Caco-2 (cell line): ENCODE measurements at regions not wholly inside any gene's neighbourhood (a gene's known extent, or its start where the extent isn't known, plus 50 kb on each side); places are given as distances from the start of the nearest gene placed in this dataset.

Experiments used
- BruUV-seq: library from RNA; stranded (reverse); fragments of 400-500 nt; replicated peaks from 2 replicates; lab custom pipeline; 2021; lab: Mats Ljungman, UMichigan
- CTCF ChIA-PET: fragments of 300-600 bp; sonication (Branson Sonifier 250); formaldehyde crosslinking; loops from one replicate; lab custom pipeline; 2022; ENCODE audit warnings: antibody characterized with exemption; lab: Charles Lee
- POLR2A ChIA-PET: fragments of 300-600 bp; sonication (Branson Sonifier 250); formaldehyde crosslinking; loops from one replicate; lab custom pipeline; 2022; ENCODE audit warnings: antibody characterized with exemption; lab: Charles Lee
- DNase-seq, 2 experiments: peaks; one replicate each; pipeline versions ENCODE4 v3.0.0 to v3.0.0-alpha.2; 2020 to 2022
- H3K27me3 ChIP-seq: replicated peaks from 2 replicates; pipeline ENCODE4 v1.6.0; 2011; ENCODE audit warnings: low read length; ENCODE audit not compliant: control insufficient read depth, insufficient read depth
- H3K36me3 ChIP-seq: 2 replicates; pipeline ENCODE4 v1.5.1; 2011; ENCODE audit warnings: low read length; ENCODE audit not compliant: control insufficient read depth, insufficient read depth
- H3K4me1 ChIP-seq: fragments of 250-450 bp; sonication (Bioruptor Pico); 2 replicates; pipeline ENCODE4 v1.5.1; 2020; ENCODE audit warnings: mild to moderate bottlenecking
- H3K4me3 ChIP-seq: 2 replicates; pipeline ENCODE4 v1.5.1; 2011; ENCODE audit warnings: low read depth, mild to moderate bottlenecking, control low read depth, low read length
- H3K9me3 ChIP-seq: fragments of 250-450 bp; sonication (Bioruptor Pico); 2 replicates; pipeline ENCODE4 v1.5.1; 2020; ENCODE audit warnings: mild to moderate bottlenecking, moderate library complexity
- H3K27ac Mint-ChIP-seq: one replicate; pipeline ENCODE4 v1.8.0; 2022; ENCODE audit warnings: mixed read lengths; ENCODE audit not compliant: unreplicated experiment
- H3K27me3 Mint-ChIP-seq: one replicate; pipeline ENCODE4 v1.8.0; 2022; ENCODE audit warnings: mixed read lengths; ENCODE audit not compliant: insufficient read depth, unreplicated experiment
- H3K36me3 Mint-ChIP-seq: one replicate; pipeline ENCODE4 v1.8.0; 2022; ENCODE audit warnings: mild to moderate bottlenecking, mixed read lengths; ENCODE audit not compliant: insufficient read depth, unreplicated experiment
- H3K4me1 Mint-ChIP-seq: one replicate; pipeline ENCODE4 v1.8.0; 2022; ENCODE audit warnings: low read depth, mixed read lengths; ENCODE audit not compliant: unreplicated experiment
- H3K4me3 Mint-ChIP-seq: one replicate; pipeline ENCODE4 v1.8.0; 2022; ENCODE audit warnings: mild to moderate bottlenecking, moderate library complexity, mixed read lengths; ENCODE audit not compliant: unreplicated experiment
- H3K9me3 Mint-ChIP-seq: one replicate; pipeline ENCODE4 v1.8.0; 2022; ENCODE audit warnings: mixed read lengths; ENCODE audit not compliant: unreplicated experiment
- intact Hi-C: fragments of 100-400 bp; cut with micrococcal nuclease; formaldehyde crosslinking; loops from one replicate; pipeline ENCODE4 v1.10.0; 2022; ENCODE audit not compliant: unreplicated experiment
- TF ChIP-seq, protein P1 (sequence below), 2 experiments: fragments of 200-600 bp in 1 of 2; IDR thresholded peaks; 1 replicate in 1 of 2; 2 replicates in 1 of 2; pipeline versions ENCODE4 v1.5.1 to v1.8.0; 2011 to 2022; ENCODE audit warnings: antibody characterized with exemption in 1 of 2, control low read depth in 1 of 2, inconsistent platforms in 1 of 2, low read depth in 1 of 2, low read length in 1 of 2, mild to moderate bottlenecking in 1 of 2, moderate library complexity in 1 of 2; ENCODE audit not compliant: insufficient read depth in 1 of 2, severe bottlenecking in 1 of 2, unreplicated experiment in 1 of 2

DNA sequence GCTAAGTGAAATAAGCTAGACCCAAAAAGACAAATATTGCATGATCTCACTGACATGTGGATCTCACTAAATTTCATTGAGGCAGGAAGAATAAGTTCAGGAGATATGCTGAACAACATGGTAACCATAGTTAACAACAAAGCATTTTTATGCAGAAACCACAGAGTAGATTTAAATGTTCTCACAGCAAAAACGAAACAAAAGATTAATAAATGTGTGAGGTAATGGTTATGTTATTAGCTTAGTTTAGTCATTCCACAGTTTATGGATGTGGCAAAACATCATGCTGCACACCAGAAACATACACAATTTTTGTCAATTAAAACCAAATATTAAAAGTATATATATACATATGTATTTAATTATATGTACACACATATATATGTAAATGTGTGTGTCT is 765.8 kb downstream of the SLITRK5 start:
- no peaks in the 10 kb centered on the region for H3K4me1 Mint-ChIP-seq
- Histone ChIP-seq H3K36me3 (no peaks in the 10 kb centered on the region), H3K4me3 (no peak overlapping the region), H3K4me1 (no peaks in the 10 kb centered on the region), H3K27me3 (no peaks in the 10 kb centered on the region), H3K9me3 (no peaks in the 10 kb centered on the region)
- DNase-seq = no peak
- BruUV-seq = no TSS peak
- H3K4me3 Mint-ChIP-seq = no peak overlapping the region
- TF ChIP-seq, protein P1, sequence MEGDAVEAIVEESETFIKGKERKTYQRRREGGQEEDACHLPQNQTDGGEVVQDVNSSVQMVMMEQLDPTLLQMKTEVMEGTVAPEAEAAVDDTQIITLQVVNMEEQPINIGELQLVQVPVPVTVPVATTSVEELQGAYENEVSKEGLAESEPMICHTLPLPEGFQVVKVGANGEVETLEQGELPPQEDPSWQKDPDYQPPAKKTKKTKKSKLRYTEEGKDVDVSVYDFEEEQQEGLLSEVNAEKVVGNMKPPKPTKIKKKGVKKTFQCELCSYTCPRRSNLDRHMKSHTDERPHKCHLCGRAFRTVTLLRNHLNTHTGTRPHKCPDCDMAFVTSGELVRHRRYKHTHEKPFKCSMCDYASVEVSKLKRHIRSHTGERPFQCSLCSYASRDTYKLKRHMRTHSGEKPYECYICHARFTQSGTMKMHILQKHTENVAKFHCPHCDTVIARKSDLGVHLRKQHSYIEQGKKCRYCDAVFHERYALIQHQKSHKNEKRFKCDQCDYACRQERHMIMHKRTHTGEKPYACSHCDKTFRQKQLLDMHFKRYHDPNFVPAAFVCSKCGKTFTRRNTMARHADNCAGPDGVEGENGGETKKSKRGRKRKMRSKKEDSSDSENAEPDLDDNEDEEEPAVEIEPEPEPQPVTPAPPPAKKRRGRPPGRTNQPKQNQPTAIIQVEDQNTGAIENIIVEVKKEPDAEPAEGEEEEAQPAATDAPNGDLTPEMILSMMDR (IDR thresholded peaks at IDR 0.05; ENCODE audit: insufficient read depth in 1 of 2, low read depth in 1 of 2, low read length in 1 of 2, severe bottlenecking in 1 of 2, unreplicated experiment in 1 of 2) = no peak
- H3K27ac Mint-ChIP-seq = no peak overlapping the region
- intact Hi-C loops = no loop called here
- H3K27me3 Mint-ChIP-seq = no peaks in the 10 kb centered on the region
- H3K36me3 Mint-ChIP-seq = no peaks in the 10 kb centered on the region
- peaks cover 17% of the 10 kb centered on the region for H3K9me3 Mint-ChIP-seq
- CTCF ChIA-PET = no interaction called here
- POLR2A ChIA-PET = no interaction called here

DNA sequence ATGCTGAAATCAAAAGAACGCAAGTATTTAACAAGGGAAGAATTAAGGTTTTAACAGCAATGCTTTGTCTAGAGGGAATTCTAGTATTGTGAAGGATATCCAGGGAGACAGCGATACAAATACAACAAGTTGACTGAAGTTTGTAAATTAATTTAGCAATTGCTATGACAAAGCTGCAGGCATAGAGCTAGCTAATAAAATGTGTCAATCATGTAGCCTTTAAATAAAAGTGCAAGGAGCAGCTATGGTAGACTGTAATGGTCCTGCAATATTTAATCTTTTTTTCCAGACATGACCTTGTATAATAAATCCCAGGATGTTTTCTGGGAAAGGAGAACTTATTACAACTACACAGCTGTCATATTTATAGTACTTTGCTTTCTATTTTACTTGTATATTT is 779.3 kb downstream of the SLITRK5 start:
- no peaks in the 10 kb centered on the region; the same call in 1 of the 2 replicates for H3K9me3 ChIP-seq
- H3K27ac Mint-ChIP-seq = no peak overlapping the region
- no peaks in the 10 kb centered on the region for H3K36me3 Mint-ChIP-seq
- H3K36me3 ChIP-seq = no peaks in the 10 kb centered on the region
- no peaks in the 10 kb centered on the region for H3K4me1 Mint-ChIP-seq
- H3K9me3 Mint-ChIP-seq = no peaks in the 10 kb centered on the region
- BruUV-seq = no TSS peak
- no peak overlapping the region for H3K4me3 ChIP-seq
- no peak overlapping the region for H3K4me3 Mint-ChIP-seq
- no peak for DNase-seq
- POLR2A ChIA-PET = no interaction called here
- no peaks in the 10 kb centered on the region for H3K27me3 Mint-ChIP-seq
- CTCF ChIA-PET = no interaction called here
- intact Hi-C loops = no loop called here
- no peaks in the 10 kb centered on the region for H3K27me3 ChIP-seq
- TF ChIP-seq, protein P1 (IDR thresholded peaks at IDR 0.05; ENCODE audit: insufficient read depth in 1 of 2, low read depth in 1 of 2, low read length in 1 of 2, severe bottlenecking in 1 of 2, unreplicated experiment in 1 of 2) = no peak
- no peaks in the 10 kb centered on the region for H3K4me1 ChIP-seq

DNA sequence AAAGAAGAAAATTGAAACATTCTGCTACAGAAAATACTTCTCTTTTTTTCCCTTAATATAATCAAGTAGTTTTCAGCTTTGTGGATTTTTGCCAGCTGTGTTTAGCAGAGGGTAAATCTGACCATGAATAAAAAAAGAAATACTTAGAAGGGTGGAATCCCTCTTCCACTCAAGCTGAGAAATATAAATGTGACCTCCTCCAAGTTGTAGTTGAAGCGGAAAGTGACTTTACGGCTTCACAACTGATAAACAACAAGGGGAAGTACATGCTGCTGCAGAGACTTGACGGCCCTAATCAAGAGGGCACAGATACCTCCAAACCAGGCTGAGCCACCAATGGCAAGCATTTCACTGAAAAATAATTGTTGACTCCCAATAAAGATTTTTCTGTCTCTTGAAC is 785.0 kb downstream of the SLITRK5 start:
- BruUV-seq = no TSS peak
- H3K4me1 Mint-ChIP-seq = no peaks in the 10 kb centered on the region
- no peaks in the 10 kb centered on the region for H3K36me3 Mint-ChIP-seq
- Histone ChIP-seq H3K36me3 (no peaks in the 10 kb centered on the region), H3K27me3 (no peaks in the 10 kb centered on the region), H3K4me1 (no peaks in the 10 kb centered on the region), H3K4me3 (no peak overlapping the region), H3K9me3 (no peaks in the 10 kb centered on the region)
- no peak overlapping the region for H3K4me3 Mint-ChIP-seq
- ChIA-PET POLR2A (no interaction called here), CTCF (no interaction called here)
- no peak overlapping the region for H3K27ac Mint-ChIP-seq
- H3K27me3 Mint-ChIP-seq = no peaks in the 10 kb centered on the region
- intact Hi-C loops = no loop called here
- DNase-seq = no peak
- H3K9me3 Mint-ChIP-seq = no peaks in the 10 kb centered on the region
- TF ChIP-seq, protein P1 (IDR thresholded peaks at IDR 0.05; ENCODE audit: insufficient read depth in 1 of 2, low read depth in 1 of 2, low read length in 1 of 2, severe bottlenecking in 1 of 2, unreplicated experiment in 1 of 2) = no peak
